ENCODE measurements at regions not wholly inside any gene's neighbourhood (a gene's known extent, or its start where the extent isn't known, plus 50 kb on each side); places are given as distances from the start of the nearest gene placed in this dataset.

GRCh38 chr11:119793335-119793984, 64.5 kb upstream of the NECTIN1 start:
- no peaks in the 10 kb centered on the region for H3K36me3 ChIP-seq (ENCODE audit: control insufficient read depth in 4 of 4, insufficient read depth in 3 of 4, low read depth in 1 of 4, low read length in 3 of 4)
- no peak for TF ChIP-seq JUND (IDR thresholded peaks at IDR 0.05)
- TF ChIP-seq FOXA2 (IDR thresholded peaks at IDR 0.05): no peak
- no peak for TF ChIP-seq YY1 (IDR thresholded peaks at IDR 0.05)
- no peak for TF ChIP-seq RXRA (IDR thresholded peaks at IDR 0.05)
- TF ChIP-seq REST (IDR thresholded peaks at IDR 0.05): no peak
- H3K4me3 ChIP-seq (ENCODE audit: low read depth in 1 of 3, low read length in 3 of 3): no peak overlapping the region
- no peak overlapping the region for H3K27ac ChIP-seq (ENCODE audit: low read depth in 1 of 2, low read length in 2 of 2)
- no peaks in the 10 kb centered on the region for H3K4me1 ChIP-seq (ENCODE audit: control insufficient read depth in 4 of 4, insufficient read depth in 4 of 4, low read length in 3 of 4)
- no peak overlapping the region for H3K9ac ChIP-seq (ENCODE audit: low read depth in 1 of 2, low read length in 2 of 2)
- 80% methylated on average over 10 of the region's 10 CpGs for WGBS
- H3K27me3 ChIP-seq (ENCODE audit: control insufficient read depth in 4 of 4, insufficient read depth in 4 of 4, low read length in 3 of 4): no peaks in the 10 kb centered on the region
- no peak for DNase-seq (ENCODE audit: low spot score)
- no peaks in the 10 kb centered on the region for H3K9me3 ChIP-seq (ENCODE audit: control insufficient read depth in 4 of 4, low read length in 3 of 4)

GRCh38 chr11:119791701-119792151, 62.7 kb upstream of the NECTIN1 start:
- DNase-seq (ENCODE audit: low spot score): no peak
- TF ChIP-seq JUND (IDR thresholded peaks at IDR 0.05): no peak
- TF ChIP-seq SP1 (IDR thresholded peaks at IDR 0.05): no peak
- TF ChIP-seq TAF1 (conservative IDR thresholded peaks at IDR 0.05): no peak
- no peak for TF ChIP-seq FOXA2 (IDR thresholded peaks at IDR 0.05)
- no peak for TF ChIP-seq GABPA (IDR thresholded peaks at IDR 0.05 in 1 of 2, conservative IDR thresholded peaks at IDR 0.05 in 1 of 2)
- TF ChIP-seq NR2F2 (IDR thresholded peaks at IDR 0.05): no peak
- no peak for TF ChIP-seq REST (IDR thresholded peaks at IDR 0.05)
- TF ChIP-seq MAX (IDR thresholded peaks at IDR 0.05): no peak
- no peak for TF ChIP-seq ATF3 (IDR thresholded peaks at IDR 0.05)
- no peak for TF ChIP-seq ZBTB33 (IDR thresholded peaks at IDR 0.05)
- TF ChIP-seq YY1 (IDR thresholded peaks at IDR 0.05): no peak
- TF ChIP-seq EGR1 (IDR thresholded peaks at IDR 0.05; ENCODE audit: low read depth in 2 of 2): no peak
- no peak for TF ChIP-seq HNF4G (IDR thresholded peaks at IDR 0.05)
- no peak for TF ChIP-seq HNF4A (conservative IDR thresholded peaks at IDR 0.05)
- no peak for TF ChIP-seq RXRA (IDR thresholded peaks at IDR 0.05)
- no peak for TF ChIP-seq CTCF (IDR thresholded peaks at IDR 0.05; ENCODE audit: low read depth, low read length, missing input control)
- TF ChIP-seq FOXA1 (IDR thresholded peaks at IDR 0.05): no peak
- WGBS: 66% methylated on average over 6 of the region's 6 CpGs

More at GRCh38 chr11:119791701-119792151, 62.7 kb upstream of the NECTIN1 start:
- no peaks in the 10 kb centered on the region for H3K27me3 ChIP-seq (ENCODE audit: control insufficient read depth in 4 of 4, insufficient read depth in 4 of 4, low read length in 3 of 4)
- H3K36me3 ChIP-seq (ENCODE audit: control insufficient read depth in 4 of 4, insufficient read depth in 3 of 4, low read depth in 1 of 4, low read length in 3 of 4): no peaks in the 10 kb centered on the region
- H3K4me3 ChIP-seq (ENCODE audit: low read depth in 1 of 3, low read length in 3 of 3): no peak overlapping the region
- H3K9ac ChIP-seq (ENCODE audit: low read depth in 1 of 2, low read length in 2 of 2): no peak overlapping the region
- H3K9me3 ChIP-seq (ENCODE audit: control insufficient read depth in 4 of 4, low read length in 3 of 4): no peaks in the 10 kb centered on the region
- H3K27ac ChIP-seq (ENCODE audit: low read depth in 1 of 2, low read length in 2 of 2): no peak overlapping the region
- H3K4me1 ChIP-seq (ENCODE audit: control insufficient read depth in 4 of 4, insufficient read depth in 4 of 4, low read length in 3 of 4): no peaks in the 10 kb centered on the region

Measured in liver (tissue), 8 donors.